SK-N-SH treated with all-trans-retinoic acid at 6 μM for 48 hours (cell line): ENCODE measurements at regions not wholly inside any gene's neighbourhood (a gene's known extent, or its start where the extent isn't known, plus 50 kb on each side); places are given as distances from the start of the nearest gene placed in this dataset.

Experiments
- ATAC-seq: fragments of 200-7000 bp; cut with Tn5 transposase; 3 replicates; pipeline ENCODE4 v1.9.1; 2020; ENCODE audit warnings: mild to moderate bottlenecking, moderate library complexity
- ARNTL ChIP-seq: fragments of 450-650 bp; formaldehyde crosslinking; IDR thresholded peaks from 2 replicates; pipeline ENCODE4 v1.5.0; 2020; ENCODE audit warnings: low read depth, mild to moderate bottlenecking, moderate library complexity, borderline replicate concordance
- CREB5 ChIP-seq: fragments of 250-450 bp; sonication (Bioruptor Pico); IDR thresholded peaks from 2 replicates; pipeline ENCODE4 v1.5.1; 2020; ENCODE audit warnings: low read depth, mild to moderate bottlenecking, moderate library complexity
- CSRNP3 ChIP-seq: fragments of 250-450 bp; sonication (Bioruptor Pico); IDR thresholded peaks from 2 replicates; pipeline ENCODE4 v1.5.1; 2021; ENCODE audit warnings: mild to moderate bottlenecking, moderate library complexity
- ESRRG ChIP-seq: fragments of 250-450 bp; sonication (Bioruptor Pico); IDR thresholded peaks from 2 replicates; pipeline ENCODE4 v1.6.1; 2021; ENCODE audit warnings: mild to moderate bottlenecking
- GLIS3 ChIP-seq: fragments of 250-450 bp; sonication (Bioruptor Pico); IDR thresholded peaks from 2 replicates; pipeline ENCODE4 v1.5.0; 2020; ENCODE audit warnings: mild to moderate bottlenecking, moderate library complexity
- ISL1 ChIP-seq: fragments of 250-450 bp; sonication (Bioruptor Pico); IDR thresholded peaks from 2 replicates; pipeline ENCODE4 v2.1.2; 2022; ENCODE audit warnings: mild to moderate bottlenecking, moderate library complexity
- PATZ1 ChIP-seq: fragments of 250-450 bp; sonication (Bioruptor Pico); IDR thresholded peaks from 2 replicates; pipeline ENCODE4 v1.8.0; 2020; ENCODE audit warnings: mild to moderate bottlenecking, moderate library complexity, borderline replicate concordance
- PPARA ChIP-seq: fragments of 250-450 bp; sonication (Bioruptor Pico); IDR thresholded peaks from 2 replicates; pipeline ENCODE4 v1.5.0; 2020; ENCODE audit warnings: mild to moderate bottlenecking, borderline replicate concordance
- RARB ChIP-seq: fragments of 250-450 bp; sonication (Bioruptor Pico); IDR thresholded peaks from 2 replicates; pipeline ENCODE4 v1.8.0; 2021; ENCODE audit warnings: mild to moderate bottlenecking, moderate library complexity
- TCF4 ChIP-seq: fragments of 250-450 bp; sonication (Bioruptor Pico); IDR thresholded peaks from 2 replicates; pipeline ENCODE4 v1.8.0; 2021; ENCODE audit warnings: mild to moderate bottlenecking, moderate library complexity, borderline replicate concordance
- TOX ChIP-seq: fragments of 250-450 bp; sonication (Bioruptor Pico); IDR thresholded peaks from 2 replicates; pipeline ENCODE4 v1.8.0; 2021; ENCODE audit warnings: mild to moderate bottlenecking, moderate library complexity, borderline replicate concordance
- TSHZ2 ChIP-seq: fragments of 250-450 bp; sonication (Bioruptor Pico); IDR thresholded peaks from 2 replicates; pipeline ENCODE4 v1.5.0; 2020; ENCODE audit warnings: mild to moderate bottlenecking, moderate library complexity
- ZC3H10 ChIP-seq: fragments of 250-450 bp; sonication (Bioruptor Pico); IDR thresholded peaks from 2 replicates; pipeline ENCODE4 v1.5.1; 2021; ENCODE audit warnings: mild to moderate bottlenecking, moderate library complexity
- ZFP3 ChIP-seq: fragments of 250-450 bp; sonication (Bioruptor Pico); IDR thresholded peaks from 2 replicates; pipeline ENCODE4 v1.5.0; 2020; ENCODE audit warnings: mild to moderate bottlenecking, moderate library complexity
- ZFP30 ChIP-seq: fragments of 450-650 bp; formaldehyde crosslinking; IDR thresholded peaks from 2 replicates; pipeline ENCODE4 v1.5.0; 2022; ENCODE audit warnings: mild to moderate bottlenecking, moderate library complexity
- ZNF70 ChIP-seq: fragments of 450-650 bp; formaldehyde crosslinking; IDR thresholded peaks from 2 replicates; pipeline ENCODE4 v1.5.0; 2020; ENCODE audit warnings: mild to moderate bottlenecking, moderate library complexity
- ZNF8 ChIP-seq: fragments of 450-650 bp; formaldehyde crosslinking; IDR thresholded peaks from 2 replicates; pipeline ENCODE4 v1.5.0; 2020; ENCODE audit warnings: mild to moderate bottlenecking, moderate library complexity

GRCh38 chr2:200221055-200221955 lies 85.2 kb upstream of the SPATS2L start:
- TF ChIP-seq TSHZ2 (CRISPR knock-in tag) (no peak), ZFP30 (CRISPR knock-in tag) (no peak), ESRRG (no peak), ZC3H10 (no peak), GLIS3 (CRISPR knock-in tag) (no peak), CREB5 (CRISPR knock-in tag) (no peak), ZNF70 (CRISPR knock-in tag) (no peak), PPARA (CRISPR knock-in tag) (no peak), TOX (CRISPR knock-in tag) (no peak), PATZ1 (CRISPR knock-in tag) (no peak), ISL1 (no peak), ZNF8 (CRISPR knock-in tag) (no peak), ZFP3 (CRISPR knock-in tag) (no peak)
- no peak for ATAC-seq

GRCh38 chr2:200222791-200223190 lies 83.7 kb upstream of the SPATS2L start:
- ATAC-seq: no peak
- TF ChIP-seq CSRNP3 (CRISPR knock-in tag): no peak
- TF ChIP-seq CREB5 (CRISPR knock-in tag): no peak
- no peak for TF ChIP-seq TSHZ2 (CRISPR knock-in tag)
- TF ChIP-seq TOX (CRISPR knock-in tag): no peak
- no peak for TF ChIP-seq TCF4 (CRISPR knock-in tag)
- TF ChIP-seq RARB: no peak
- TF ChIP-seq ESRRG: no peak
- TF ChIP-seq ARNTL (CRISPR knock-in tag): no peak
- no peak for TF ChIP-seq GLIS3 (CRISPR knock-in tag)
